GM18520 (cell line): ENCODE measurements at regions not wholly inside any gene's neighbourhood (a gene's known extent, or its start where the extent isn't known, plus 50 kb on each side); places are given as distances from the start of the nearest gene placed in this dataset.

Experiments
- ATAC-seq: cut with Tn5 transposase; IDR thresholded peaks from one replicate; pipeline ENCODE4 v1.9.1; 2021; ENCODE audit not compliant: unreplicated experiment

DNA sequence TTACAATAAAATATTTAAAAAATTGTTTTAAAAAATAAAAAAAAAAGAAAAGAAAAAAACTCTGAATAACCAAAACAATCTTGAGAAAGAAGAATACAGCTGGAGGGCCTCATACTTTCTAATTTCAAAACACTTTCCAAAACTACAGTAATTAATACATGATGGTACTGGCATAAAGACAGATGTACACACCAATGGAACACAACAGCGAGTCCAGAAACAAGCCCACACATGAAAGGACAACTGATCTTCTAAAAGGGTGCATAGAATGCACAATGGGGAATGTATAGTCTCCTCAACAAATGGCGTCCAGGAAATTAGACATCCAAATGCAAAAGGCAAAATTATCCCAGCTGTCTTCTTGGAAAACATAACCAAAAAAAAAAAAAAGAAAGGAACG, 99.6 kb downstream of the LURAP1L start:
- ATAC-seq = no peak

GRCh38 chr9:12875191-12875590, 100.4 kb downstream of the LURAP1L start:
- ATAC-seq = no peak

DNA sequence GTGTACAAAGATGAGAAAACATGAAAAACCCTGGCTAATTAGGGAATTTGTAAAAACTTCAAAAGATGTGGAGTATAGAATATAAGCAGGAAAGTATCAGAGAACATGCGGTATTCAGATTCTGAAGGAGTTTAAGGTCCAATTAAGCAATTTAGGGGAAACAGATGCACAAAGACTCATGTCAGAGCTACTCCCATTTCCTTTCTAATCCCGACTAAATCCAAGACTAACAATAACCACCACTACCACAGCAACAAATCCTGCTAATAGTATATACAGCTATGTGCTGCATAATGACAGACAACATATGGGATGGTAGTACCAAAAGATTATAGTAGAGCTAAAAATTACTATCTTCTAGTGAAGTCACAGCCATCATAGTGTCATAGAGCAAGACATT, 102.1 kb downstream of the LURAP1L start:
- no peak for ATAC-seq

DNA sequence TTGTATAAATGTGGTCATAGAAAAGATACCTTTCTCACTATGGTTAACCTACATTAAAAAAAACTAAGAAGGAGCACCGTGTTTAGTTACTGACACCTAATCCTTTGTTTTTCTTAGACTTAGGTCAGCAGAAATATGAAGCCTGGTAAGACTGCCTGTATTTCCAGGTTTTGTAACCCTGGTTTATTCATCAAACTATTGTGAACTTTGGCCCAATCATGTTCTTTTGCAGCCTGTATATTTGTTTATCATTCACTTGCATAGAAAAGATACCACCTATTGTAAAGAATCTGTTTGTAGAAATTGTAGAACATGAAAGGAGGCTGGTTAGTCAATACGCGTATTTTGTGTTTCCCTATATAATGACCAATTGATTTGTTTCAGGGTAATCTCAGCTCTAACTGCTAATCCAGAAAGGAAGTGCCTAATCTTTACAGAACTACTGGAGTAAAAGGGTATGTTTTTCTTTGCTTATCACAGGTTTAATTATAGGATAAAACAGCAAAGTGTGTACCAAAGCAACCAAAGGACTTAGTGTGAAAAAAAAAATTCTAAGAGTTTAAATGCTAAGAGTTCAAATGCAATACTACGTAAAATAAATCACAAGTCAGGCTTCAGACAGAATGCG, 103.6 kb downstream of the LURAP1L start:
- no peak for ATAC-seq

GRCh38 chr9:12879961-12880360, 105.1 kb downstream of the LURAP1L start:
- no peak for ATAC-seq

GRCh38 chr9:12880406-12881015, 105.7 kb downstream of the LURAP1L start:
- ATAC-seq = no peak

- ATAC-seq = no peak
Observed at GRCh38 chr9:12882430-12882829, 107.6 kb downstream of the LURAP1L start.

DNA sequence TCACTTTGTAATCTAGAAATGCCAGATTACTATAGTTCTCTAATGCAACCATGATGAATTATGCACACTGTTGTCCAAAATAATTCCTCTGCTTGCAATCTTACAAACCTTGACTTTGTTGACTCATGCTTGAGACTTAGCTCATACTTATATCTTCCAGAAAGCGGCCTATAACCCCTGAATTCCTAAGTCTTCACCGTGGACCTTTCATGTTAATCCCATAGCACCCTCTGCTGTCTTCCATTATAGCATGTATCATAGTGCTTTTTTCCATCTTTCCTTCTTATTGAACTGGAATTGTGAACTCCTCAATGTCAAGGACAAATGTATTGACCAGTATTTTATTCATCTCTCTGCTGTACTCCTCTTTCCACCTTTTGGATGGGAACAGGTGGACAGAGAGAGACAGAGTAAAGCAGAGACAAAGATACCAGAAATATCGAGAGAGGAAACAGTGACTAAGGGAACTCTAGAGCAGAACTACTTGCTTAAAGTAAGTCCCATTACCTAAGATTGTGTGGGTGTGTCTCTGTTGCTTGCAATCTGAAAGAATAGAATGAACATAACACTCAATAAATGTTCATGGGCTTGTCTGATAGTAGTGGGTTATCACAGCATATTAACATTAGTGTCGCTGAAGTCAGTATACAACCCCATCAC, 110.0 kb downstream of the LURAP1L start:
- no peak for ATAC-seq

DNA sequence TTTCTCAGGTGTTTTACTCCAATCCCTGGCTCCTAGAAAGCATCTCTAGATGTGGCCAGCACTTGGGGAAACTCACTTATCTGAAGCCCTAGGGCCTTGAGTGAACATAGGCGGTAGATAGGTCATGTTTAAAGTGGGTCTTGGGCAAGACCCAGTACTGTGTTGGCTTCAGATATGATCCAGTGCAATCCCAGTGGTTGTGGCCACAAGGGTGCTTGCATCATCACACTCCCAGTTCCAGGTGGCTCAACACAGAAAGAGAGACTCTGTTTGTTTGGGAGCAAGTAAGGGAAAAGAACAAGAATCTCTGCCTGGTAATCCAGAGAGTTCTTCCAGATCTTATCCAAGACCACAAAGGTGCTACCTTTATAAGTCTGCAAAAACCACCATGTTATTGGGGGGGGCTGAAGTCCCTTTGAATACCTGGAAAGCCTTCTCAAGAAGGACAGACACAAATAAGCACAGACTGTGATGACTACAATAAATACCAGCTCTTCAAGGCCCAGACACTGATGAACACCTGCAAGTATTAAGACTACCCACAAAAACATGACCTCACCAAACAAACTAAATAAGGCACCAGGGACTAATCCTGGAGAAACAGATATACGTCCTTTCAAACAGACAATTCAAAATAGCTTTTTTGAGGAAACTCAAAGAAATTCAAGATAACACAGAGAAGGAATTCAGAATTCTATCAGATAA, 114.7 kb downstream of the LURAP1L start:
- ATAC-seq = no peak

- ATAC-seq = no peak
Observed at GRCh38 chr9:12891588-12891987, 116.8 kb downstream of the LURAP1L start.

DNA sequence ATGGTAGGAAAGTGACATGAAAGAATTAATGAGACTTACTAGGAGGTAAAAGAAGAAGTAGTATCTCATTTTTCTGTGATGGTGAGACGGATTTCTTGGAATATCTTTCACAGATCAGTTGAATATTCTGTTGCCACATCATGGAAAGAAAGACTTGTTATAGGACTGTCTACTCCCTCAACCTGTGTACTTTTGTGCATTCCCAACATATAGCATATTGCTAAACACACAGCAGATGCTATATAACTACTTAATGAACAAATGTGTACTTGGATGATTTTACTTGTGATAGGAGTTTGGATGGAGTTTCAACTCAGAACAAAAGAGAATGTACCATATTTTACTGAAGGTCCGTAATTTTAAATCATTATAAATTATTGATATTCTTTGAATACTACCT, 128.5 kb downstream of the LURAP1L start:
- ATAC-seq = no peak

DNA sequence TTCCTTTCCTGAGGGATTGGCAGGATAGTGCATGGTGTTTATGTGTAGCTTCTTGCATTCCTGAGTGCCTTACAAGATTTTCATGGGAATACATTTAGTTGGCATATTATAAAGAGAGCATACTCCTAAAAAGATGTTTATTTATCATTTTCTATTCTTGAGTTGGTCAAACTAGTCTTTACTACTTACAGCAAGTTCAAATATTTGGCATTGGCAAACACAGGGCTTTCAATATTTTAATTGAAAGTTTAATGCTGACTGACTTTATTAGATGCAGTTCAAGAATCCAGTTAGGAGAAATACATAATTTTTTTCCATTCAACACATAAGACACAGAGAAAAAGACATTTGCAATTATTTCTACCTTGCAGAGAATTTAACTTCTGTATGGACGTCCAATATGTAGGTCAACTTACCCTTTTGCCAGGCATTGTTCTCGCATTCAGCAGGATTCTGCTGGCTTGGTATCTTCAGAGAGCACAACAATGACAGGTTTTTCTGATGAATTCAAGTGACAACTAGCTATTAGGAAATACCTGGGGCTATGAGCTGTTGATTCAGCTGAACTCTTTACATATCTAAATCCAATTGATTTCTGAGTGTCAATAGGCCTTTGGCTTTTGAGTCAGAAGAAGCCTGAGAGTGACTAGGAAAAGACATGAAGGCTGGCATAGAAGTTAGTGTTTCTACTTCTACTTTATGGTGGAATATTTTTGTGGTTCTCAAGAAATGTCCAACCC, 129.6 kb downstream of the LURAP1L start:
- ATAC-seq = no peak

DNA sequence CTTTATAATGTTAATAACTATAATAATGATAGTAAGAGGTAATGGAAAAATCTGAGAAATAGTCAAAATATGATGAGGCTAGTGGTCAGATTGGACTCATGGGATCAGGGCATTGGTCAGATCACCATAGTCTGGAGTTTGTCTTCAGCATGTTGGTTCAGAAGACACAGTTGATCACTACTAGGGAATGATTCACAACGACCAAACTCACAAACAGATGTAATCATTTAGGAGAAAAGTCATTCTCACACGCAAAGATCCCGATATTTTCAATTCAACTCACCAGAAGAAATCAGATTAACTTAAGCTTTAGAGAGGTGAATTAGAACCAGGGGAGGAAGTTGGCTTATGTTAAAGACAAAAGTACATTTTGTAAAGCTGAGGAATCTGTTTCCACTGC, 131.8 kb downstream of the LURAP1L start:
- no peak for ATAC-seq

GRCh38 chr9:12908895-12909294, 134.1 kb downstream of the LURAP1L start:
- no peak for ATAC-seq

DNA sequence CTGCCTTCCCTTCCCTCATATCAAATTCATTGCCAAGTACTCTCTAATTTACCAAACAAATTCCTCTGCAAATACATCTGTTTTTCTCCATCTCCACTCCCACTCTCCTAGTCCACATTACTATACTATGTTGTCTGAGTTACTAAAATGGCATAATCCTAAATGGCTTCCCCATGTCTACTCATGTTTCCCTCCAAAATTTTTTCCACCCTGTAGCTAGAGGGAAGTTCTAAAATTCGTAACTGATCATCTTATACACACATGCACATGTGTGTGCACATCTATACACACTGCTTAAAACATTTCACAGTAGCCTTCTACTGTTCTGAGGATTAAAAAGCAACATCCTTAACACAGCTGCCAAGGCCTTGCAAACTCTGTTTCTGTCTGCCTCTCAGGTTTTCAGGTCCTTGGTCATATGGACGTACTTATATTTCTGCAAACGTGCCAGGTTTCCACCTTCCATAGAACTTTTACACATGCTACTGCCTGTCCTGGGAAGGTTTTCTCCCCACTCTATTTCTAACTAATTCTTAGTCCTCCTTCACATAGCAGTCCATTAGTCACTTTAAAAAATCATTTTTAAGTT, 140.6 kb downstream of the LURAP1L start:
- no peak for ATAC-seq

- ATAC-seq = no peak
Observed at GRCh38 chr9:12916042-12916441, 141.2 kb downstream of the LURAP1L start.

DNA sequence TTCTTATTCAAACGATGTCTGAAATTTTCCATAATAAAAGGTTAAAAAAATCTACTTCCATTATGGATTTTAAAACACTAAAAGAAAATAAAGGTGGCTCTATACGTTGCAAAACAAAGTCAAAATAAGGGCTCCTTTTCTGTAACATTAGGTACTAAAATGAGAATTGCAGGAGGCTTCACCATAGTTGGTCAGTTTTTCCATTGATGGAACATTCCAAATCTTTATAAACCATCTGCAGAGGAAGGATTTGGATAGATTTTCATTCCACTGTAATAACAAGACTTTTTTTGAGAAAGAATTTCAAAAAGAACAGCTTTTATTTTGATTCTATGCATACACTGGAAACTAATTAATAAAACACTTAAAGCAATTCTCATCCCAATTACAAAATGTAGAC, 145.6 kb downstream of the LURAP1L start:
- no peak for ATAC-seq

DNA sequence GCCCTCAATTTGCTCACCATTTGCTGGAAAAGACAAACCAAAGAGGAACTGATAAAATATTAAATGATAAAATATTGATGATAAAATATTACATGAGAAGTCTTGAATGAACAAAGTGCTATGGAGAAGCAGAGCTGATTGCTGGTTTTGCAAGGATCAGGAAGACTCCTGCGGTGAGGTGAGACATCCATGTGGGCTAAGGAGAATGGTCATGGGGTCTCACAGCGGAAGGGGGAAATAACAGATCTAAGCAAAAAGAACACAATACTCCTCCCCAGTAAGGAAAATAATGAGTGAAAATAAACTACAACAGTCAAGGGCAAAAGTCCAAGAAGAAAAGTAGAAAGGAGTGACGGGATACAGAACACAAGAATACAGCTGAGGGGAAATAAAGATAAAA, 146.8 kb downstream of the LURAP1L start:
- ATAC-seq = no peak

GRCh38 chr9:12922224-12922866, 147.5 kb downstream of the LURAP1L start:
- no peak for ATAC-seq

DNA sequence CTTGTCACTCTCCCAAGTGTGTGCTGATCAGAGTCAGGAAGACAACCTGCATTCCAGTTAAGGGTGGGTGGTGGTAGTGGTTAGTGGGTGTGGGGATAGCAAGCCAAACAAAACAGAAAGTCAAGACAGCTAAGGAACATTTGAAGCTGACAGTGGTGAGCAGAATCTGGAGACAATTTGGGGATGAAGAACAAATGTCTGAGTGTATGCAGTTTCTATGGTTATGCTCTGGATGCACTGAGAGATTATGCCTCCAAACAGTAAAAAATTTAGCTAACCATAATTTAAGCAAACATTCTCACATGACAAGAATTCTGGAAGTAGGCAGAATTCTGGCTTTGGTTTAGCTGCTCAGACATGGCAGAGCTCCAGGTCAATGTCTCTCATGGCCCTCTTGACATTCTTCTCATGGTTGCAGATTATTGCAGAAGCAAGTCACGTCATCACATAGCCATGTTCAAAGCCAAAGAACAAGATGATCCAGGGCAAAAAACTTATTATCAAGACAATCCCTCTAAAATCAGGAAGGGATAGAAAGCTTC, 148.7 kb downstream of the LURAP1L start:
- ATAC-seq = no peak
